NCI-H2171 treated with DMSO at 0.1 percent for 48 hours (cell line): ENCODE measurements at regions not wholly inside any gene's neighbourhood (a gene's known extent, or its start where the extent isn't known, plus 50 kb on each side); places are given as distances from the start of the nearest gene placed in this dataset.
A peak's percentile ranks its signal among the peaks of the same experiment; 100 is the strongest.

Experiments used
- DNase-seq: peaks from one replicate; lab custom pipeline; 2025; lab: John Stamatoyannopoulos, UW

DNA sequence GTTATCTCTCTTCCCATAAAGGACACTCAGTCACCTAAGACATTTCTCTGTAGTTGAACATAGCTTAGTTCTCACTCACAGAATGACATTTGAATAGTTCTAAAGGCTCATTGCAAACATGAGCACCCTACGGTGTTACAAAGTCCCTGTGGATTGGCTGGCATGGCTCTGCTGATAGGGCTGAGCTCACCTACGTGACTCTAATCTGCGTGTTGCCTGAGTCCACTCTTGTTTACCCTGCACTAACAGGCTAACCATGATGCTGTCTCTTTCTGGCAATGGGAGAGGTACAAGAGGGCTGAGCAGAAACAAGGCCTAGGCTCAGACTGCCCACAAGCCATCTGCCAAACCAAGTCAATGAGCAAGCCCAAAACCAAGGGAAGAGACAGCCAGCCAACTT is 103.6 kb downstream of the PALM2AKAP2 start:
- DNase-seq = no peak

DNA sequence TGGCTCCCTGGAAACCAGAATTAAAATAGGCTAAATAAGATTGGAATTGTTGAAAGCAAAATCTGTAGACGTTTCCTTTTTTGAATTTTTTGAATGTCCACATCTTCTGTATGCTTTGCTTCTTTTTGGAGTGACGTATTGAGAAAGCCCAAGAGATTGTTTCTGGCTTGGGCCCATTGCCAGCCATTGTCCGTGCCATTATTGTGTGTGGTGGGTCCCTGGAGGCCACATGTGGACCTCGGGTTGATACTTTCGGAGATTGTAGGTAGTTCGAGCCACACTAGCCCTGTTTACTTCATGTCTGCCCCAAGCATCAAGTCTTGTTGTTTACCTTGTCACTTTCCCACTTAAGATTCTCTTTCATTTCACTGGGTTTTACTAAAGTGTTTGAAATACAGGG is 106.0 kb downstream of the PALM2AKAP2 start:
- DNase-seq = no peak

DNA sequence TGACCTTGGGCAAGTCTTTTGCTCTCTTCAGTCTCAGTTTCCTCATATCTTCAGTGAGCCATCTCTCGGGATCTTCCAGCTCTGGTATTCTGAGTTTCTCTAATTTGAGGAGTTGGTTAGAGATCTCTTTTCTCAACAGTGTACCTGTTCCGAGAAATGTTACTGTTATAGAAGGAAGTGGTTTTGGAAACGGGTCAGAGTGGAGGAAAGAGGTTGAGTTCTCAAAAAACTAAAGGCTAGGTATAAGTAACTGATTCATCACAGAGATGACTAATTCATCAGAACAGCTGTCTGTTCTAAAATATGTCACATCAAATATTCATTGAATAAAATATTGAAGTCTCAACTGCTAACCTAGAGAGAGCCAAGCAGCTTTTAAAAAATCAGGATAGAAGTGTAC is 106.6 kb downstream of the PALM2AKAP2 start:
- no peak for DNase-seq

DNA sequence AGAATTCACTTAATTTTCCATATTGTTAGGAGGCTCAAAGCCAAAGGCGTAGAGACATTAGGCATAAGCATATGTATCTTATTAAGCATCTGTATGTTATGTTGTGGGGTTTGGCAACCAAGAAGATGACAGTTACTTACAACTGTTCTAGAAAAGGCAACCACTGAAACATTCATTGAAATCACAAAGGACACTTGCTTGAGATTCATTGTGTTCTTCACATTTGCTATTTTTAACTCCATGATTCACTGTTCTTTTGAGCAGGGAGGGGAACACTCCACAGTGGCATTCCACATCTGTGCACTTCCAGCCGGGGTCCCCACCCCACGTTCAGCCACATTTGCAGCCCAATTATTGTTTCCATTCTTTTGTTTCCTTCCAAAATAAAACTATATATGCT is 107.1 kb downstream of the PALM2AKAP2 start:
- DNase-seq = no peak

DNA sequence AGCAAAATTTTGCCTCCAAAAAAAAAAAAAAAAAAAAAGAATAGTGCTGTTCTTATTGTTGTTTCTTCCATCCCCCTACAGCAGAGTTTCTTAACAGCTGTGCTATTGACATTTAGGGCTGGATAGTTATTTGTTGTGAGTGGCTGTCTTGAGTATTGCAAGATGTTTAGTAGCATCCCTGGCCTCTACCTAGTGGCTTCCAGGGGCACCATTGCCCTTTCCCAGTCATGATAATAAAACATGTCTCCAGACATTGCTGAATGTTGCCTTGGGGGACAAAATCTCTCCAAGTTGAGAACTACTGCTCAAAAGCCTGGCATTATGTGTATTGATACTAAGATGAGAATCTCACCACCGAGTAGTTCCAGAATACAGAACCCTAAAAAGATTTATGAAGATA is 108.7 kb downstream of the PALM2AKAP2 start:
- DNase-seq = no peak

DNA sequence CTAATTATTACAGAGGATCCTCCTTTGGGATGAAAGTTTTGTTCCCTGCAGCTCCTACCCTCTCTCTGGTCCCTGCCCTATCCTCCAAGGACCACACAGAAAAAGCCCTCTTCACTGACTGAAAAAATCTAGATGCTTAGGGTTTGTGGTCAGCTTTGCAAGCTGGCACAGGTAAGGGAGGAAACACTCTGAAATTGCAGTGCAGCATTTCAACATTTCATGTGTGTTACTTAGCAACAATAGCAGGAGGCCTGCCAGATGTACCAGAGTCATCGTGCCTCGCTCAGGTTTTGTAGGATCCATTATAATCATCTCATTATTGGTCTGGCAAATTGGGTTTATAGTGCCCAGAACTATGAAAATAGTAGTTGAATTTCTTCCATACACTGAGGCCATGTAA is 109.5 kb downstream of the PALM2AKAP2 start:
- DNase-seq = no peak

DNA sequence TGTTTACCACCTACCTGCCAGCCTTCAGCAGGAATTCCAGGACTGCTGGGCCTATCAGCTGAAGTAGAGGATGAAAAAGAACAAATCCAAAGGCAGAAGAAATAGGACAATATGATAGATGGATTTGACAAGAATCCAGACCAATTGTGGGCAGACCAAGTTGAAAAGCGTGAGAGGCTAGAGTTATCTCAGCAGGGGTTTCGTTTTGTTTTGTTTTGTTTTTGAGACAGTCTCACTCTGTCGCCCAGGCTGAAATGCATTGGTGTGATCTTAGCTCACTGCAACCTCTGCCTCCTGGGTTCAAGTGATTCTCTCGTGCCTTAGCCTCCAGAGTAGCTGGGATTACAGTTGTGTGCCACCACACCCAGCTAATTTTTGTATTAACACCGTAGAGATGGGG is 113.2 kb downstream of the PALM2AKAP2 start:
- DNase-seq = no peak

DNA sequence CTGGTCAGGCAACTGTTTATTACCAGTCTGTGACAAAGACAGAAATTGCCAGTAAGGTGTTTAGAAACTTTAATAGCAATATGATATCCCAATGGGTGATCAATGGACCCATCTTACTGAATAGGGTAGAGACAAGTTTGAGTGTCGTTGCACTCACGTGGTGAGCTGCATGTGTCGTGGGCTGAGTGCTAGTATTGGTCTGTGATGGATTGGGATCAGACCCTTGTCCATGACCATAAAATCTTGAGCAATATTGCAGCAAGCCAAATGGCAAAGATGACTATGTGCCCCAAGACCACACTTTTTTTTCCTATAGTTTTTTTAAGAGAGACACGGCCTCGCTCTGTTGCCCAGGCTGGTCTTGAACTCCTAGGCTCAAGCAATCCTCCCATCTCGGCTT is 114.5 kb downstream of the PALM2AKAP2 start:
- DNase-seq = no peak

DNA sequence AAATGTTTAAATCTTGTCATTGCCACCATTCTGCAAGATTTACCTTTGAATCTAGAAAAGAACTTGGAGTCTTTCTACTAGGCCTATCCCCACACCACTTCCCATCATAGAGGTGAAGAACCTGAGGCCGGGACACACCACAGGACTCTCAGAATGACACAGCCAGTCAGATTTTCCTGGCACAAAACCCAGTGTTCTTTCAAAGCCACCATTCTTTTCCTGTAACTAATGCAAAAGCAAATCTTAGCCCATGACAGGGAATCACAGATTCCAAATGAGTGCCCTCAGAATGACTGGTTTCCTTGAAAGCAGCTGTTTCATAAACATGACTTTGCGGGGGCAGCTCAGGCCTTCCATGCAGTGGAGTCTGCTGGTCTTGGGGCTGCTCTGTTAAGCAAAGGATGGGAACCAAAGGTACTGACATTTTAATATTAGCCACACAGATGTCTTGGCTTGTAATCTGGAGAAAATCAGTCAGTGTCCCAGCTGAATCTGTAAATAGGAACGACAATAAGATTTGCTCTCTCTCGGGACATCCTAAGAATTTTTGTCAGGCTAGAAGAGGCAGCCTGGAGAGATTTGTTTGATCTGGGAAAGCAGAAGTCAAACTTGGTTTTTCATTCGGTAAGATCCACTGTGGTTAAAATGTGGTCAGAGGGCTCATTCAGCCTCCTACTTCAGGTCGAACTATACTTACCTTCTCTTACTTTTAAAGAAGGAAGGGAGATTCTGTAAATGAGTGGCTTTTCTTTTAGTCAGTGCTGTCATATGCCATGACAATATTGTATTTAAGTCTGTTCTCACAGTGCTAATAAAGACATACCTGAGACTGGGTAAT is 115.1 kb downstream of the PALM2AKAP2 start:
- no peak for DNase-seq

DNA sequence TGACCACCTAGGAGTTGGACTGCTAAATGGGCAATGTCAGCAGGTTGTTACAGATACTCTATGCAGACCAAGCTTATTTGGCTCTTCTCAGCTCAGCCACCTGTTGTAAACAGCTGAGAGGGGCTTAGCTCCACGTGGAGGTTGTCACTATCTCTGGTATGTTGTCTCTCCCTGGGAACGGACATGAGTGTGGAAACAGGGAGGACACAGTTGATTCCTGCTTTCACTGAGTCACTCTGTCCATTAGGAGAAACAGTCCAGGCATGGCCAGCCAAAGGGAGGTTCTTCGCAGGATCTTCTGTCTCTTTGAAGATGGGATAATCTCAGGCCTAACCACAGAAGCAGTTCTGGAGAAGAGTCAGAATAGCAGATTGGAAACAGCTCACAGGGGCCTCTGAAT is 121.2 kb downstream of the PALM2AKAP2 start:
- DNase-seq = no peak

DNA sequence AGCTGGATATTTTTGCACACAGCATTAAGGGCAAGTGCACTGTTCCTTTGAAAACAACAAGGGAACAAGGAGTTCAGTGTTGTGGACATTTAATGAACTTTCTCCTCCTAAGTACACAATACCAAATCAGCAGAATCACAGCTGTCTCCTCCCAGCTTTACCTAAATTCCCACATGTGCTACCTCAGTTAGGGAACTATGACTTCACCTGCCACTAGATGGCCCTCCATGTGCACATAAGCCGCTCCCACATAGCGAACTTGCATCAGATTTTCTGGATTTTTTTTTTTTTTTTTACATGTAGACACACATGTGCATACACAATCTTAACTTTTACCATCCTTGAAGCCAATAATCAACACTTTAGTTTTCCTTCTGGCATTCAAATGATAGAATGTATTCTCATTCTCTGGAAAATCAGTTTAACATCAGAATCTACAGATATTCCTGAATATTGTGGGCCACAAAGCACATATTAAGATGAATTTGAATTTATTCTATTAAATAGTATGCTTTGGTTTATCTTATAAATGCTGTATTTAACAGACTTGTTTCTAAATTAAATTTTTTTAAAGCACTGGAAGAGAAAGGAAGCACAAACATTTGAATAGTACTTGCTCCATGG is 123.6 kb downstream of the PALM2AKAP2 start:
- peak; percentile 85 for DNase-seq

DNA sequence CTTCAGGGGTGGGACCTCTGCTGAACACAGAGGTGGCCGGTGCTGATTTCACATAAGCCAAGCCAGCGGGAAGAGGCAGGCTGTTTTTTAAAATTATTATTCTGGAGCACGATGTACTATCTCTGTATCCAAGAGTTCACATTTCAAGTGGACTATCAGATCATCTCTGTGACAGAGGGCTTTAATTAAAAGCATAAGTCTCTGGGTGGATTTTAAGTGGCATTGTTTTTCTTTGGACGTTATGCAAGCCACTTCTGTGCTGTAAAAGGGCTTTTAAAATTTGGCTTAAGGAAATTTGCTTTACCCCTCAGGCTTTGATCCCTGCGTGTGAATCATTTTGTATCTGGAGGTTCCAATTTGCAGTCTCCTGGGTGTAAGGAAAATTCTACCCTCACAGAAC is 124.7 kb downstream of the PALM2AKAP2 start:
- DNase-seq = no peak

DNA sequence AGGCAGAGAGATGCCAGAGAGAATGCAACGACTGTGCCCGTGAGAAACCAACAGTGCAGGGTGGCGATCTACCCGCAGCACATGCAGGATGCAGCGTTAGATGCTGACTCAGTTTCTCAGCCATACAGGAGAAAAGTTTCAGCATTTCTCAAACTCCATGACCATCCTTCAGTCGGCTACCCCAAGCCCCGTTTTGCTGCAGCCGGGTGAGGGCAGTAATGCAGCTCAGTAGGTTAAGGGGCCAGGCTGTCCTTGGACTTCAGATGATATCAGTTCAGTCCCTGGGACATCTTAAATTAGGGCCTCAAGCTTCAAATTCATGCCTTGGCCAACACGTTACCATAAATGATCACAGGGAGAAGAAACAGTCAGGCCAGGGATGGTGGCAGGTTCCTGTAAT is 125.5 kb downstream of the PALM2AKAP2 start:
- no peak for DNase-seq

DNA sequence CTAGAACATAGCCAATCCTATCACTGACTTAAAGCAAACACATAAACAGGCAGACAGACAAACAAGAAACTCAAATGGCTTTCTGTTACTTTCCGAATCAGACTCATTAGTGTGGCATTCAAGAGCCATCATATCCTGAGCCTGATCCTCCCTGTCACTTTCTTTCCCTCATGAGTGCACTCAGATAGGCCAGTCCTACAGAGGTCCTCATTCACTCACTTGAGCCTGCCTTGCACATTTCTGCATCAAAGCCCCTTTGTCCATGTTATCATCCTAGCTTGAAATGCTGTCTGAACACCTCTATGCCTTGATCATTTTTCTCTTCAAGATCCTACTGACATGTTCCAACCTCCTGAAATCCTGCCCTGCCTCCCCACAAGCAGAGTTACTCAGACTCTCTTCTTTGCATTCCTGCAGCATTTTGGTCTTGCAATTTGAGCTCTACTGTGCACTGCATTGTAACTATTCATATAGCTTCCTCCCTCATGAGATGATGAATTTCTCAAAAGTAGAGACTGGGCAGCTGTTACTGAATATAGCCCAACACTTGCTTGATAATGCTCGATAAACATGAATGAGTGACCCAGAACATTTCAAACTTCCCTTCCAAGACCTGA is 126.9 kb downstream of the PALM2AKAP2 start:
- DNase-seq = no peak

DNA sequence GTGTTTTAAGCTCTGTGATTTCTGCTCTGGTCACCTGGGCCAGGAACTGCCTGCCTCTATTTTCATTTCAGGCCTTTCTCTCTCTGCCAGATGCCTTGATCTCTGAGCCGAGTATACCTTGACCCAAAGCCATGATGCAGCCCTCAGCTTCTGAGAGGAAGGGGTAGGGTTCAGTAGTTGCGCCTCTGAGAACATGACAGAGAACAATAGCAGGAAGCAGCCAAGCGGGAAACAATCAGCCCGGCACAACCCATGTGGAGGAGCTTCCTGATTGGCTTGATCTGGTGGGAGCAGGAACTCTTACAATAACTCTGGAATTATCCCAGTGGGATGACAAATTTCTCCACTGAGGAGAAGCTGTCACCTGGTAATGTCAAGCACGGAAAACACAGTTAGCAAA is 127.4 kb downstream of the PALM2AKAP2 start:
- no peak for DNase-seq

DNA sequence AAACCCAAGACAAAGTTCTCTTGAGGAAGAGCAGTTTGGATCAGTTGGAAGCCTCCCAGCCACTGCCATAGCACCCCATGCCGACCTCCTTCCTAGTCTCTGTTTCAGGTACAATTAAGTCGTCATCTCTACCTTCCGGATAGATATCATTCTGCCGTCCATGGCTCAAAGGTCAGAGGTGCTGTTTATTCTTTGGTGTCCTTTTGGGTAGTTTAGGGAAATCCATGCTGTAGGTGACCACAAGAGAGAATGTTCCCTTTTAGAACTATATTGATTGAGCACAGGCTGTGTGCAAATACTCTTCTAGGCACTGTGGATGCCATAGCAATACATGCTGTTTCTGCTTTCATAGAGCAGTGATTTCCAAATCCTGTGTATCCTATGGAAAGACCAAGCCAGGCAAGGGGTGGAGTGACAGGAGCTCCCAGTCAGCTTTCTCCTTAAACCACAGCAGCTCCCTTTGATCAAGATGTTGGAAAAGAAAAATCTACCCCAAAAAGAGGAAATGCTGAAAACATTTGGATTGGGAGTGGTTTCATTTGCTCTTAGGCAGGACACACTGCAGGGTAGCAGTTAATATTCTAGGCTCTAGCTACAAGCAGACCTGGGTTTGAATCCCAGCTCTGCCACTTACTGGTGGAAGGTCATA is 127.9 kb downstream of the PALM2AKAP2 start:
- DNase-seq = no peak

DNA sequence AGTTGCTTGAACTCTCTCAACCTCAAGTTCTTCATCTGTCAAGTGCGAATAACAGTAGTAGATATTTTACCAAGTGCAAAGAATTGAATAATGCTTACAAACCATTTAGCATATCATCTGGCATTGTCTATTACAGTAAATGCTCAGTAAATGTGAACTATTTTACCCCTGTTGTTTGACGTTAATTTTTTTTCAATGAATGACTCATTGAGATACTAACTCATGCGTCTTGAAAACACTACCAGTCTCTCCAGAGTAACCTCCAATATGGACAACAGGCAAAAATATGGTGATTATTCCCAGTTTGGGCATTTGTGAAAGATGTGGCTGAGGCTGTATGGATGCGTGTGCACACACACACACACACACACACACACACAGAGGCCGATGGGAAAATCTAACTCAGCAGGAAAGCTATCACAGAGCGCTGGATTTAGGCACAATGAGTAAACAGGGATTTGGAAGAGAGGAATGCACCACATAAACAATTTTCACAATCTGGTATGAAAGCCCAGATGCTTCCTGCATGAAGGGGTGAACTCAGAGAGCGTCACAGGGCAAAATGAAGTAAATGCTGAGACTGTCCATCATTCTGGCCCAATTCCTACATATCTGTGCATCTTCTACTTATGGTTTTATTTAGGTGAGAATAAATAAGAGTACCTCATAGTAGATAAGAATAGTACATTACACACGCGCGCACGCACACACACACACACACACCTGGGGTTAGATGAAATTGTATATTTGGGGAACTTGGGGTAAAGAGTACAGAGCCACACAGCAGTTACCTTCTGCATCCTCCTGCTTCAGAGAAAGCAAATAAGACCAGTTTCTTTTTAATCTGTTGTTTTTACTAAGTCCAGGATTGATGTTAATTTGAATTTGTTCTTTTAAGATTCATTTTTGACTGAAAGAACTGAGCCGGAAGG is 128.7 kb downstream of the PALM2AKAP2 start:
- no peak for DNase-seq

DNA sequence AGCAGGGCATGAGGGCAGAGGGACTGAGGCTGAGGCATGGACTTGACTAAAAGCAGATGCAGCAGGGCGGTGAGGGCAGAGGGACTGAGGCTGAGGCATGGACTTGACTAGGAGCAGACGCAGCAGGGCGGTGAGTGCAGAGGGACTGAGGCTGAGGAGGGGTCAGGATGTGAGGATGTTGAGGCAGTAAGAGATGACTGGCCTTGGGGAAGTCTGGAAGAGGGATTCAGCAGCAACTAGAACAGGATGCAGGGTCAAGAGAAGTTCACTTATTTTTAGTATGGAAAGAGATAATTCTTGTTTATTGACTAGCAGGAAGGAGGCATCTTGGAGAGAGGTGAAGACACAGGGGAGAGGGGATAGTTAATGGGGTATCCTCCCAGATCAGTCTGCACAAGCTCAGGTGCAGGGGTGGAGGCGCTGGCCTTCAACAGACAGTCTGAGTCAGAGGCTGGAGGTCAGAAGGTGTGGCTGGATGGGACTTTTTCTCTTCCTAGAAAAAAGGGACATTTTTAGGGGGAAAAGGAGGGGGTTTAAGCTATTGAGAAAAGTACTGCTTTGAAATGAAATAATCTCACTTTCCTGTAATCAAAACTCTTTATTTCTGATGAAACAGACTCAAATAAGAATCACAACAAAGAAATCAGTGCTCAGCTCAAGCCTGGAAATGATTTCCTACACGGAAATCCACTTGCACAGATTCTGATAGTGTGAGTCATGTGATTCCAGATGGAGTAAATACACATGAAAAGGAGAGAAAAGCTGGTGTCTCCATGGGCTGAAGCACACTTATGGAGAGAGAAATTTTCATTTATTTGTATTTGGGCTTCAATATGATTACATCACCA is 130.9 kb downstream of the PALM2AKAP2 start:
- no peak for DNase-seq

DNA sequence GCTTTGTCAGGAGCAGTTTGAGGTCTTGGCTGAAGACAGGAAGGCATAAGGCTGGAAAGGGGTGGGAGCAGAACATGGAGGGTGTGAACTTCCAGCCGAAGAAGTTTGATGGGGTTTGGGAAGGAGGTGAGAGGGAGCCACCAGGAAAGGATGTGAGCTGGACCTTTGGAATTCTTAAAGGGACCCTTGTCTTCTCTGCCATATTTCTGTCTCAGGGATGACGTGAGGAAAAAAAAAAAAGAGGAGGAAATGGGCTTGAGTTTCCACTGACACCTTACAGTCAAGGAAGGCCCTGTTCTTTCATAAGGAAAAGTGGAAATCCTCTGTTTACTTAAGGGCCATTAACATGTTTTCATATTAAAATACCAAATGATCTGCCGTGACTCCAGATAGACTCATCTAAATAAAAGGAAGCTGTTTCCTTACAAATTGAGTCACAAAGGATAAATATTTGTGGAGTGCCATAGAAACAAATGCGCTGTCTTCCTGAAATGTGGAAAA is 132.1 kb downstream of the PALM2AKAP2 start:
- DNase-seq = no peak

DNA sequence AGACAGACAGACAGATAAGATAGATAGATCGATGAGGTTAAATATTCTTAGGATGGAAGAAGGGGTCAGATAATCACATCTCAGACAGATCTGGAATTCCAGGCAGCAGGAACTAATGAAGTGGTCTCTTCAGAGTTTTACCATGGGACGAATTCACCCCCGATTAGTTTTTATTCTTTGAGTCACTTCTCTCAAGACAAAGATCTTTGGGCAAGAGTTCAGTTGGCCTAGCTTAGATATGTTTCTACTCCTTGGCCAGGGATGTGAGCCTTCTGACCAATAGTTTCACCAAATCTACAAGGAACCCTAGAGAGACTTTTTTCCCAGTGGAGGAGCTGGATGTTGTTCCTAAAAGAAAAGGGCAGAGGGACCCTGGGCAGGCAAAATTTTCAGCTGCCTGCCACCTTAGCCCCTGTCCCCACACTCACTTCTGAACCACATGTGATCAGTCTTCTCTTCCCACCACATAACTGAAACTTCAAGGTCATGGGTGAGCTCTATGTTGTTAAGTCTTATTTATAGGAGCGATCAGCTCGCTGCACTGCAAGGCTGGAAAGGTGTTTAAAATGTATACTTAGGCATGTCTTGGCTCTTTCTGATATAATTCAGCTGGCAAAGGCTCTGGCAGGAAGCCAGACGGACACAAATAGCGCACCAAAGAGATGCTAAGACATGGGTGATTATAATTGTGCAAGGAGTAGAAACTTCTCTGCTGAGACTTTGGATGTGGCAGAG is 132.9 kb downstream of the PALM2AKAP2 start:
- DNase-seq = peak; percentile 33
